Bone marrow (tissue), 2 donors: ENCODE measurements at regions not wholly inside any gene's neighbourhood (a gene's known extent, or its start where the extent isn't known, plus 50 kb on each side); places are given as distances from the start of the nearest gene placed in this dataset.

ENCODE experiments used
- DNase-seq, 2 donors: peaks; one replicate each; lab custom pipeline; 2025; lab: John Stamatoyannopoulos, UW

GRCh38 chr13:90171649-90172048 lies 1175.8 kb upstream of the MIR17HG start:
- DNase-seq: no peak

DNA sequence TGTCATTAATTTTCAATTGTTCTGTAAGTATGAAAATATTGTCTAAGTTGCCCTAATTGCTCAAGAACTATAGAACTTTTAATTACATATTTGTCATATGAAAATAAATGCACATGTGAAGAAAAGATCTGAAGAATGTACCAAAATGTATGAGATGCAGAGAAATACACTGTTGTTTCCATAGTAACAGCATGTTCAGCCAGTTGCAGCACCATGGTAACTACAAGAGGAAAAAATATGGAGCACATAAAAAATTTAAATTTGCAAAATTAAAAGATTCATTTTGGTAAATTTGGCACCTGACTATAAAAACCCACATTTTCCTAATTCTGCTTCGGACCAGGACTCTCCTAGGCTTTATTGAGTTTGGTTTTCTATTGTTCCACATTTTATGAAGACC lies 1170.0 kb upstream of the MIR17HG start:
- no peak for DNase-seq

DNA sequence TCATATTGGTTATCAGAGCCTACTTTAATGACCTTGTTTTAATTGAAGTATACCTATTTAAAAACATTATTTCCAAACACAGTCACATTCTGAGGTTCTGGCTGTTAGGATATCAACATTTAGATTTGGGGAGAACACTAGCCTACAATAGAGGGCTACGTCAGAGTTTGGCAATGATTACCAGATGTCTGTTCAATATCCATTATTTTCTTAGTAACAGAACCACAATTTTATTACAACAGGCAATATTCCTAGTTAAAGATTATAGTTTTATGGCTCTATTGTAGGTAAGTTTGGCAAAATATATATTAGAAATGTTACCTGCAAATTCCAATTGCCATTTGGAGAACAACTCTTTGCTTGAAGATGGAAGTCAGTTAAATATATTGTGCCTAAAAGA lies 1163.1 kb upstream of the MIR17HG start:
- no peak for DNase-seq

DNA sequence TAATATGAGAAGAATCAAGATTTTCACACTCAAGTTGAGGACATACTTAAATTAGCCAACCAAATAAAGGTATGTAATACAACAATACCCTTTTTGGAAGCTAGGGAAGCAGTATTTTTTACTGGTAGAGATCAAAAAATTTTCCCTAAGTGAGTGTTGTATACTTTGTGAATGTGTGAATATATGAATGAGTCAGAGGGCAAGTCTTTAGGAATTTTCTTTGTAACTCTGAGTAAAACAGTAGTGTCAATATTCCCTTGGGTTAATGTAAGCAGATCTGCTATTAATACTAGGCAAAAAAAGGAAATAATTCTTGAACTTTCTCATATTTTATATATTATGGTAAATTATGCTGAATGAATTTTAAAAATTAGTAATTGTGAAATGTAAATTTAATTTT lies 1161.8 kb upstream of the MIR17HG start:
- DNase-seq: no peak

DNA sequence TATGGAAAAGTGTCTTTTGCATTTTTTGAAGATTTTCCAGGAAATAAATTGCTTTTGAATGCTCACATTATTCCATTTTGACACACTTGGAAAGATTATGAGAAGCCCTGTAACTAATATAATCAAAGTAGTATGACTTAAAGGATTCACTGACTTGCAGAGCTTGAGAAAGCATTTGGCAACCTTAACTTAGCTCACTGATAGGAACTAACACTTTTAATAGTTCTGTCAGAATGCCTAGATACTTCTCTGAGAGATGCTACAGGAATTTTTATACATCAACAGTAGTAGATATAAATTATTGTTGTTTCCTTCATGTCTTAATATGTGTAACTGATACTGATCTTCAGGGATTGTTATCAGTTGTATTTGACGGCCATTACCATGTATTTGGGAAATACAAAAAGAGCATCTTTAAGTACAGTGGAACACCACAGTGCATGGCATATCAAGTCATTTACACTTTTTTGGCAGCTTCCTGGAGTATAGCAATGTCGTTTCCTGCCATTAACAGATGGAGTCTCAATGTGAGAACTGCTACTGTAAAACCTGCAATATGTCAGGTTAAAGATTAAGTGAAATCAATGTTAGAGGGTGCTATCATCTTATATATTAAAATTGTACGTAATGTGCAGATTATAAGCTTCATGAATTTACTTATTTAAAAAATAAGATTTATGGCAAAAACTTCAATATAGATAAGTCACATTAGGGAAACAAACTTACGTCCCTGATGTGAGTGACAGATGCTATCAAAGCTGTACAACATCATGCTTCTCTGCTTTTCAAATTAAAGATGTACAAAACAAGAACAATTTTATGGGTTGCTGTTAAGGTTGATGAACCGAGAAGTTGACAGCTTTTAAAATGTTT lies 1159.8 kb upstream of the MIR17HG start:
- no peak for DNase-seq

DNA sequence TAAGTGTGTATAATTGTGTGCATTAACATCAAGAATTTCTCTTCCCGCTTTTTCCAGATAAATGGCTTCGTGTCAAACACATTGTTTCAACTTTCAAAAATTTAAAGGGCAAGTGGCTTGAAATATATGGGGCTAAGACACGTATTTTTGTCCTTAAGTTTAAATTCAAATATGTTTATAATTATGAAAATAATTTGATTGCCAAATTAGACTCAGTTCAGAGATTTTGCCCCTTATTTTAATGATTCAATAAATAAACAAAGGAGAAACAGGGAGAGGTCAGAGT lies 1159.2 kb upstream of the MIR17HG start:
- no peak for DNase-seq

- DNase-seq: no peak
Observed at GRCh38 chr13:90197722-90198121, 1149.8 kb upstream of the MIR17HG start.

- DNase-seq: no peak
Observed at GRCh38 chr13:90201202-90201601, 1146.3 kb upstream of the MIR17HG start.

DNA sequence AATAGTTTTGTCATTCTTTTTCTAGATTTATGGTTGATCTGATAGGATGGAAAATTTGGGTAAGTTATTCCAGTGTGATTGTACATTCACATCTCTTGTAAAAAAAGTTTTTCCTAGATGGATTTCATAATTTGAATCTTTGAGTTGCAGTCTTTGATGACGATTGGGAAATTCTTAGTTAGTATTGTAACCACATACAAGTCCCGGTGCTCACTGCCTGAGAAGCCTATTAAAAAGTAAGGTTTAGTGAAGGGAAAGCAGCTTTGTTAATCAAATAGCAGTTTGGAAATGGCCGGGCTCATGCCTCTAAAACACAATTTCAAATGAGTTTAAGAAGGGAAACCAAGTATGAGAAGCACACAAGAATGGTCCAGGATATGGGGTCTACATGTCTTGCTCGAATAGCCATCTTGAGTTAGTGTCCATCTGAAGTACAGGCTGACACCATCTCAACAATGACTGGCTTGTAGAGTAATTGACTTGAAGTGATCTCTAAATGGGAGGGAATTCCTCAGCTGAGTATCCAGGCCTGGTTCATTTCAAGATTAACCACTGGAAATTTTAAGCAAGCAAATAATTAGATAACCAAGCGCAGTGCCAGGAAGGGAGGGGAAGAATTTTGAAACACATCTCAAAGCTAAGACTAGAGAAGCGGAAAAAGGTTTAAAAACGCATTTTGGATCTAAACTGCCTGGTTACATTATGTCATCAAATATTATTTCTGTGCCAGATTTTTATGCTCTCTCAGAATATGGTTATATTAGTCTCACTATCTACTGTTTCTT lies 1145.6 kb upstream of the MIR17HG start:
- no peak for DNase-seq

DNA sequence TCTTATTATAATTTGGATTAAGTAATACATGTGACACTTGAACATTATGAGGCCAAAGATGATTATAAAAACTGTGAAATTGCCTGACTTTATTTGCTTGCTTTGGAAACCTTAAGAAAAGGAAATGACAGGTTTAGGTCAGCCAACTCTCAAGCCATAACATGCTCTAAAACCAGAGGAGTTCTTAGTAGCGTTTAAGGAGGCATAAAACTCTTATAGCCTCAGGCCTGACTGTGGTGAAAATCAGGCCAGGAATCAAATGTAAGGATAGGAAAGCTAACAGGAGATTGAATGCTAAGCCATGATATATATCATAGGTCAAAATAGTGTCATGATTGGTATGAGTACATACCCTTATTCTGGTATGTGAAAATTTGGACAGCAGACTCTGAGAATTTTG lies 1142.4 kb upstream of the MIR17HG start:
- DNase-seq: no peak

- DNase-seq: no peak
Observed at GRCh38 chr13:90205911-90206310, 1141.6 kb upstream of the MIR17HG start.

DNA sequence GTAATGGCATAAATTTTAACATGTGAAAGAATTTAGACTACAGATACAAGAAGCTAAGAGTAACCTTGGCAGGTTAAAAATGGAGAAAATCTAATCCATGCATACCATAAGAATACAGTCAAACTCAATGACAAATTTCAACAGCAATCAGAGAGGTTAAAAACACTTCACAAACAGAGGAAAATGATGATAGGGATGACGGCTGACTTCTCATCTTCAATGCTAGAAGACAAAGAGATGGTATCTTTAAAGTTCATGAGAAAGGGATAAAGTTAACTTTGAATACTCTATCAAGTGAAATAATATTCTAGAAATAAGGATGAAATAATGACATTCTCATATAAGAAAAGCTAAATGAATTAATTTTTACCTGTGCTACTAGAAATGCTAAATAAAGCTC lies 1130.2 kb upstream of the MIR17HG start:
- no peak for DNase-seq

DNA sequence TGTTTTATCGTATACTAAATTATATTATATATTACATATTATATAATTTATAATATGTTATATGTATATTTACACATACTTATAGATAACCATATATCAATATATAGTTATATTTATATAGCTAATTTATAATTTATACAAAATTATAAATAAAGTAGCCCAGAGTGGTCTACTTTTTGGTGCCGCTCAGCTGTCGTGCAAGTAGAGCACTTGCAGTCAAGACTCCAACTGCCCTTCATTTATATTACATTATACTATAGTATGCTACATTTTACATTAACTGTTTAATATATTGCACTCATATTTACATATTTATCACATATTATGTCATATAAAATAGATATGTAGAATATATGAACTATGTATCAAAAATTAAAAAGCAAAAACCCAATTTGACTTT lies 1124.7 kb upstream of the MIR17HG start:
- no peak for DNase-seq

DNA sequence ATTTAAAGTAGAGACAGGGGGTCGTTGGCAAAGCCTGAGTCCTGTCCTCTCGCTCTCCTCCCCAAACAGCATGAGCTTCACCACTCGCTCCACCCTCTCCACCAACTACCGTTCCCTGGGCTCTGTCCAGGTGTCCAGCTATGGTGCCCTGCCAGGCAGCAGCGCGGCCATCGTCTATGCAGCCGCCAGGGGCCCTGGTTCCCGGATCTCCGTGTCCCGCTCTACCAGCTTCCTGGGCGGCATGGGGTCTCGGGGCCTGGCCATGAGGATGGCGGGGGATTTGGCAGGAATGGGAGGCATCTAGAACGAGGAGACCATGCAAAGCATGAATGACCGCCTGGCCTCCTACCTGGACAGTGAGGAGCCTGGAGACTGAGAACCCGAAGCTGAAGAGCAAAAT lies 1117.2 kb upstream of the MIR17HG start:
- no peak for DNase-seq

DNA sequence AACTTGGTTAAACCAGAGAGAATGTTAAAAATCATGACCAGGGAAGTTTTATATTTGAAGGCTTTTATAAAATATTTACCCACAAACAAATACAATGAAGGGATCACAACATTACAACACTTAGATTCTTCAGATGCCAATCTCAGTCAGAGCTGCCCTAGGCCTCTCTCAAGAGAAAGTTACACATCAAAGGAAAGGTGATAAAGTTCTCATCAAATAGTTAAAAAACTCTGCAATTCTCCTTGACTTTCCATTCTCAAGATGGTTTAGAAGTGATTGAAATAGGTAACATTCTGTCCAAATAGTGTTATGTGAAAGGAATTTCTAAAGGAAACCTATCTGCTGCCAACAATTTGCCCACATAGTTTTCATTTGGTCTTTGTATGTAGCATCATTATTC lies 1115.2 kb upstream of the MIR17HG start:
- no peak for DNase-seq

- no peak for DNase-seq
Observed at GRCh38 chr13:90233933-90234672, 1113.4 kb upstream of the MIR17HG start.

DNA sequence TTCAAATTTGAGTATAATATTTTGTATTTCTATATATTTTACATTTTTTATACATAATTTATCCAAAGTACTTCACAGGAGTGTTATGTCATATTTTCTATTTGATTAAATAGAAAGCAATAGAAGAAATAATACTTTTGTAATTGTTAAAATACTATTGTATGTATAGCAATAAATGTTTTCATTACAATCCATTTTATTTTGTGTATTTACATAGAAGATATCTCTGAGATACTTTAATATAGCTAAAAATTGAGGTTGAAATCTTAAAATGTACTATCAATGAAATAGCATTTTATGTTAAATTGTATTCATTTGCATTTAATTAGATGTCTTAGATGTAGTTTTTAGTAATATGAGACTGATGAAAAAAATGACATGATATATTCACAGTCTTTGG lies 1109.6 kb upstream of the MIR17HG start:
- DNase-seq: no peak

DNA sequence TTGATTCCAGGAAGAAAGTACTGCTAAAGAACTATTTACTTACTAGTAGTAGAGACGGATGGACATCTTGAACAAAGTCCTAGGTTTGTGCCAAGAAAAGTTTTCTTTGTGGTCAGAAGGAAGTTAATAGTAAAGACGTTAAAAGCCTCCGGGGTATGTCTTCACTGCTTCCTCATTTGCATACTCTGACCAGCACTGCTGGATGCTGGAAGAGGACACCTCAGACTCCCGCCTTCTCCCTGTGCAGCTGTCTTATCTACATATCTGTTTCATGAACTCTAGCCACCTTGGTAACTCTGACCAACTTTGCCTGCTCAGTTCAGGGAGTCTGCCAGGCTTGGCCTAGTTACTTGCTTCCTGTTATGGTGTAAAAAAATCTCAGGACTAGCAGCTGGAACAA lies 1109.1 kb upstream of the MIR17HG start:
- DNase-seq: no peak

DNA sequence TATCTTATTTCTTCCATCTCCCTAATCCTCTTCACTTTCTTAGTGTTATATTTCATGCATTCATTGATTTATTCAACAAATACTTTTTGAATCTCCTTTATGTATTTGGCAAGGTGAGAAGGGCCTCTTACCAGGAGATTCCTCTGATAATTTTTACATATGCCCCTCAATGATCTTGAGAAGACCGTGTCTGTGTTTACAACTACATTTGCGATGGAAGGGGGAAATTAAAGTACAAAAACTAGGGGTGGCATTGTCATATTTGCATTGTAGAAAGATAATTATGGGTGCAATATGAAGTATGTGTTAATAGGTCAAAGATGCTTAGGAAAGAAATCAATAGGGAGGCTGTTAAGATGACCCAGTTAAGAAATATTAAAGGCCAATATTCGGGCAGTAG lies 1108.4 kb upstream of the MIR17HG start:
- no peak for DNase-seq

GRCh38 chr13:90246005-90246404 lies 1101.5 kb upstream of the MIR17HG start:
- no peak for DNase-seq

DNA sequence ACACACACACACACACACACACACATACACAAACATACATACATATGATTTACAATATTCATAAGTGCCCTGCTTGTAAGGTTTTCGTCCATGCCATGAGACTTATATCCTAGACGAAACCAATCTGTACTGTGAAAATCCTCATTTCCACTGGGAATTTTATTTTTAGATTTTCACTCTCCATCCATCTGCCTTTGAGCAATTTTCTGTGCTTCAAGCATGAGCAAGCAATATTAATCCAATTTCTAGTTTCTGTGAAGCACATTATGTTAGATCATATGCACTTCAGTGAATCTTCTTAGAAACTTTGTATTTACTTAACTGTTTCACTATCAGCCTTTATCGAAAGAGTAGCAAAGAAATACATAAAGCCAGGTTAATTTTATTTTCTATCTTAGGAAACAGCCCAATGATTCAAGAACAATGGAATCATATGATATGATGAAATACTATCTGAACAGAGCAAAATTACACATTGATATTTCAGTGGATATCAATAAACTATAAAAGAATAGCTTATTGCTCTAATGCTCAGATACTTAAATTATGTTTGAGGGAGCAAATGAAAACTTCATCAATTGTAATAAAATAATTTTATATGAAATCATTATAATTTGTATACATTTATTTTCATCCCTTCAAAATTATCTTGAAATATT lies 1100.7 kb upstream of the MIR17HG start:
- DNase-seq: no peak

- DNase-seq: no peak
Observed at GRCh38 chr13:90253806-90254205, 1093.7 kb upstream of the MIR17HG start.
